ENCODE measurements at regions not wholly inside any gene's neighbourhood (a gene's known extent, or its start where the extent isn't known, plus 50 kb on each side); places are given as distances from the start of the nearest gene placed in this dataset.

- TF ChIP-seq, protein P1, sequence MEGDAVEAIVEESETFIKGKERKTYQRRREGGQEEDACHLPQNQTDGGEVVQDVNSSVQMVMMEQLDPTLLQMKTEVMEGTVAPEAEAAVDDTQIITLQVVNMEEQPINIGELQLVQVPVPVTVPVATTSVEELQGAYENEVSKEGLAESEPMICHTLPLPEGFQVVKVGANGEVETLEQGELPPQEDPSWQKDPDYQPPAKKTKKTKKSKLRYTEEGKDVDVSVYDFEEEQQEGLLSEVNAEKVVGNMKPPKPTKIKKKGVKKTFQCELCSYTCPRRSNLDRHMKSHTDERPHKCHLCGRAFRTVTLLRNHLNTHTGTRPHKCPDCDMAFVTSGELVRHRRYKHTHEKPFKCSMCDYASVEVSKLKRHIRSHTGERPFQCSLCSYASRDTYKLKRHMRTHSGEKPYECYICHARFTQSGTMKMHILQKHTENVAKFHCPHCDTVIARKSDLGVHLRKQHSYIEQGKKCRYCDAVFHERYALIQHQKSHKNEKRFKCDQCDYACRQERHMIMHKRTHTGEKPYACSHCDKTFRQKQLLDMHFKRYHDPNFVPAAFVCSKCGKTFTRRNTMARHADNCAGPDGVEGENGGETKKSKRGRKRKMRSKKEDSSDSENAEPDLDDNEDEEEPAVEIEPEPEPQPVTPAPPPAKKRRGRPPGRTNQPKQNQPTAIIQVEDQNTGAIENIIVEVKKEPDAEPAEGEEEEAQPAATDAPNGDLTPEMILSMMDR (IDR thresholded peaks at IDR 0.05; ENCODE audit: low read depth, low read length, missing control alignments), result no peak
- H3K4me3 ChIP-seq (replicated peaks; ENCODE audit: low read depth, low read length), result no peak overlapping the region
- no peak for DNase-seq (ENCODE audit: extremely low read depth, low read depth)
Observed at GRCh38 chr2:75328156-75328555, 128.8 kb upstream of the TACR1 start.

- no peak overlapping the region for H3K4me3 ChIP-seq (replicated peaks; ENCODE audit: low read depth, low read length)
- no peak for DNase-seq (ENCODE audit: extremely low read depth, low read depth)
- TF ChIP-seq, protein P1 (IDR thresholded peaks at IDR 0.05; ENCODE audit: low read depth, low read length, missing control alignments), result no peak
Observed at GRCh38 chr2:75327334-75327733, 128.0 kb upstream of the TACR1 start.

- DNase-seq (ENCODE audit: extremely low read depth, low read depth), result no peak
- H3K4me3 ChIP-seq (replicated peaks; ENCODE audit: low read depth, low read length), result no peak overlapping the region
- TF ChIP-seq, protein P1 (IDR thresholded peaks at IDR 0.05; ENCODE audit: low read depth, low read length, missing control alignments), result no peak
Observed at GRCh38 chr2:75326645-75327044, 127.3 kb upstream of the TACR1 start.

DNA sequence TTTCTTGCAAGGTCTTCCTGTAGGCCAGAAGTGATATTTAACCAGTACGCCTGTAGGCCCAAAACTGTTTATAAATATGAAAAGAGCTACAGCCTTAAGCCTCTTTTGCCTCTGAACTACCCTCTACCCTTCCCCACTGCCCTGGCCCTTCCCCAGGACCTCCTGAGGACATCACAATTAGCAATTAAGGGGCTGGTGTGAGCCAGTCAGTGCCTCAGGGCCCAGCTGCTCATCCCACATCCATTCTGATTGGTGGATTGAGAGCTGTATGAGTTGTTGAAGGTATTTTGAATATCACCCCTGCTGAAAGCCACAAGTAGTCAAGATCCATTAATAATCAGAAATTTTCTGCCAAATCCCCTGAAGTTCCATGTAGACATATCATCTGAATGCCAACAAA is 126.3 kb upstream of the TACR1 start:
- TF ChIP-seq, protein P1 (IDR thresholded peaks at IDR 0.05; ENCODE audit: low read depth, low read length, missing control alignments), result no peak
- DNase-seq (ENCODE audit: extremely low read depth, low read depth), result no peak
- no peak overlapping the region for H3K4me3 ChIP-seq (replicated peaks; ENCODE audit: low read depth, low read length)

DNA sequence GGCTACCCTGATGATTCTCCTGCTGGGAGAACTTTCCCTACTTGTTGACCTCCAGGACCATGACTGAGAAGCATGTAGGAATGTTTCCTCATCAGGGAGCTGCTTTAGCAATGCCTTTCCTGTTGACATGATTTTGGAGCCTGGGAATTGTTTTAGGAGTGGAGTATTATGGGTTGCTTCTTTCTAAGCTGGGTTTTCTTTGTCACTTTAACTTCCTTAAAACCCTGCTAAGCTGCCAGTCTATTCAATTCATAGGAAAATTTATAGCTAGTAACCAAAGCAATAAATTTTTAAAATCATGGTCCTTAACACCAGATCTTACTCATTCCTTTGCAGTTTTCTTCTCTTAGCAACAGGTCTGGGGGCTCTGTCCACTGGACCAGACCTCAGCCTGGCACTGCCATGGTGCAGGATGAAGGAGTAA is 125.6 kb upstream of the TACR1 start:
- TF ChIP-seq, protein P1 (IDR thresholded peaks at IDR 0.05; ENCODE audit: low read depth, low read length, missing control alignments), result no peak
- no peak overlapping the region for H3K4me3 ChIP-seq (replicated peaks; ENCODE audit: low read depth, low read length)
- DNase-seq (ENCODE audit: extremely low read depth, low read depth), result no peak

GRCh38 chr2:75324141-75324540 is 124.8 kb upstream of the TACR1 start:
- H3K4me3 ChIP-seq (replicated peaks; ENCODE audit: low read depth, low read length), result no peak overlapping the region
- DNase-seq (ENCODE audit: extremely low read depth, low read depth), result no peak
- TF ChIP-seq, protein P1 (IDR thresholded peaks at IDR 0.05; ENCODE audit: low read depth, low read length, missing control alignments), result no peak

- TF ChIP-seq, protein P1 (IDR thresholded peaks at IDR 0.05; ENCODE audit: low read depth, low read length, missing control alignments), result no peak
- no peak overlapping the region for H3K4me3 ChIP-seq (replicated peaks; ENCODE audit: low read depth, low read length)
- DNase-seq (ENCODE audit: extremely low read depth, low read depth), result no peak
Observed at GRCh38 chr2:75321599-75321922, 122.2 kb upstream of the TACR1 start.
